CMK (cell line): ENCODE measurements at regions not wholly inside any gene's neighbourhood (a gene's known extent, or its start where the extent isn't known, plus 50 kb on each side); places are given as distances from the start of the nearest gene placed in this dataset.

Experiments
- DNase-seq: peaks from one replicate; pipeline ENCODE4 v3.0.0-alpha.2; 2010; ENCODE audit warnings: low read depth

DNA sequence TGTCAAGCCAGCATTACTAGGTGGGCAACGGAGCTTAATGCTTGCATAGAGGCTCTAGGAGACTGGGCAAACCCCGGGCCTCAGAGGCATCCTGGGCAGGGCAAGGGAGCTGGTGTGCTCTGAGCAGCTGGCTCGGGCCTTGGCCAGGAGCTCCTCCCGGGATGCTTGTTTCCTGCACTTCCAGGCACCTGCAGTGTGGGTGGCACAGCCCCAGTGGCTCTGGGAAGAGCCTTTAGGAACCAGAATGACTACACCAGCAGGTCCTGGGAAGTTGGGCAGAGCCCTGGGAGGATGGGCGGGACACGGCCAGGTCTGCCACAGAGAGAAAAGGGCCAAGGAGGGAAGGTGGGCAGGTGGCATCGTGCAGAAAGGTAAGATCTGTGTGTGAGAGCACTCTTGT, 80.4 kb upstream of the CD93 start:
- no peak for DNase-seq

DNA sequence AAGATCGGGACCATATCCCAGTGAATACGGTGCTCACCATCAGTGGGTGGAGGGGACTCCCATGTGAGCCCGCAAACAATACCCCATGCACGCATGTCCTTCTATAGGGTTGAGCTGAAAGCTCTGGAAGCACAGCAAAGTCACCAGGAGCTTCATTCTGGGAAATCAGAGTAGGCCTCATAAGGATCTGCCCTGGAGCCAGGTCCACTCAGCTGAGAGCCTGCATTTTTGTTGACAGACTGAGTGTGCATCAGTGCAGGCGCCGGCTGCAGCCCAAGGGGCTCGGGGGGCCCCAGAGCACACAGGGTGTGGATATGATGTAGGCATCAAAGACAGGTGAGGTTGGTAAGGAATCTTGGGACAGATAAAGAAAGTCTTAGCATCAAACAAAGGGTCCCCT, 79.8 kb upstream of the CD93 start:
- no peak for DNase-seq

DNA sequence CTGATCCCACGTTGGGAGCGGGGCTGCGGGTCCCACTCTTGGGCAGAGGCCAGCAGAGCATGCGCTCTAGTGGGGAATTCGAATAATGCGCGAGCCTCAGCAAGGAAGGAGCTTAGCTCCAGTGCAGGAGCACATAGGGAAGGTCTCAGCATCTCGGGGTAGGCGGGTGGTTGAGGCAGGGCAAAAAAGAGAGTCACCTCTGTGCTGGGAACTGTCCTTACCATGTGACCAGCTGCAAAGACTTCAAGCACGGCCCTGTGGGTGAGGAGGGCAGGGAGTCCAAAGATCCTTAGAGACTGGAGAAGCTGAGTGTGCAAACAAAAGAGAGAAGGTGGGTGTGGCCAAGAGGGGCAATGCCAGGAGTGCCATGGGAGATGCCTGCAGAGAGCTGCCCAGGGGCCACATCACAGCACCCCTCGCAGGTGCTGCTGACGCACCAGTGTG, 79.2 kb upstream of the CD93 start:
- no peak for DNase-seq

DNA sequence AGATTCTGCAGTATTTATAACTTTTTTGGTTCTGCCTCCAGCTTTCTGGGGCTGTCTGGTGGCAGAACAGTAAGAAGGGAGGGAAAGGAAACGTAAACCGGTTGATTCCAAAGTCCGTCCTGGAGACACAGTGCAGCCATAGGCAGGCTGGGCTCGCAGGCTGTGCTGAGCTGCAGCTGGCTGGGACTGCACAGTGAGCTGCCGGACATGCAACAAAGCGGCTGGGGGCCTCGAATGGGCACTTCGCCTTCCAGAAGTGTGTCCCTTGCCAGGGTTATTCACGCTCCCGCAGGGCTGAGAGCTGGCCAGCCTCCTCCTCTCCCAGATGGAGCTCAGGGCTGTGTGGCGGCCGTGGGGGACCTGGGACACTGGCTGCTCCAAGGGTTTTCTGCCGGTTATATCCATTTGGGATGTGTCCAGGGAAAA, 78.1 kb upstream of the CD93 start:
- DNase-seq = no peak

DNA sequence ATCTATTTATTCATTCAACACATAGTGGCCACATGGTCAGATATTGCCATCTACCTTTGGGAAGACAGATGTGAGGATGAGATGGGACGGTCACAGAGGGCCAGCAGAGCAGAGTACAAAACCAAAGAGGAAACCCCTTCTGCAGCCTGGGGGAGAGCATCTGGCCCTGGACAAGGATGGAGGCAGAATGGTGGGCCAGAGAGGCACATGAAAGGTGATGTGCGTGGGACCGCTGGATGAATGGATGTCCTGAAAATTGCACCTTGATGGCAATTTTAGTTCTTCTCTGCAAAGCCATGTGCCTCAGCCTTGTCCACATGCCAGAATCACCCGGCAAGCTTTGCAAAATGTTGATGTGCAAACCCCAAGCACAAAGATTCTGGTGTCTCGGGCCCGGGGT, 77.4 kb upstream of the CD93 start:
- no peak for DNase-seq

DNA sequence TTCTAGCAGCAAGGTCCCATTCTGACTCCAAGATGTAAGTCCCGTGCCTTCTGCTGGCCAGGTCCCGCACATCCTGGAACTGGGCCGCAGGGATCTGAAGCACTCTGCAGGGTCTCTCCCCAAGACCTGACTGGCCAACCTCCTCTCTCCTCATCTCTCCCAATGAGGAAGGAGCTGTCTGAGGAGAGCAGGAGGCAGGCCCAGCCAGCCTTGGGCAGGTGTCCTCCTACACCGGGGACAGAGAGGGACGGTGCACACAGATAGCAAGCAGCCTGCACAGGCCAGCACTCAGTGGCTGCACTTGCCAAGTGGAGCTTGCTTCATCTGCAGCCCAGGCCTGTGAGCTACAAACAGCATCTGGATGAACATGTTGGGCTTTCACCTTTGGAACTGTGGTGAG, 76.8 kb upstream of the CD93 start:
- DNase-seq = no peak

DNA sequence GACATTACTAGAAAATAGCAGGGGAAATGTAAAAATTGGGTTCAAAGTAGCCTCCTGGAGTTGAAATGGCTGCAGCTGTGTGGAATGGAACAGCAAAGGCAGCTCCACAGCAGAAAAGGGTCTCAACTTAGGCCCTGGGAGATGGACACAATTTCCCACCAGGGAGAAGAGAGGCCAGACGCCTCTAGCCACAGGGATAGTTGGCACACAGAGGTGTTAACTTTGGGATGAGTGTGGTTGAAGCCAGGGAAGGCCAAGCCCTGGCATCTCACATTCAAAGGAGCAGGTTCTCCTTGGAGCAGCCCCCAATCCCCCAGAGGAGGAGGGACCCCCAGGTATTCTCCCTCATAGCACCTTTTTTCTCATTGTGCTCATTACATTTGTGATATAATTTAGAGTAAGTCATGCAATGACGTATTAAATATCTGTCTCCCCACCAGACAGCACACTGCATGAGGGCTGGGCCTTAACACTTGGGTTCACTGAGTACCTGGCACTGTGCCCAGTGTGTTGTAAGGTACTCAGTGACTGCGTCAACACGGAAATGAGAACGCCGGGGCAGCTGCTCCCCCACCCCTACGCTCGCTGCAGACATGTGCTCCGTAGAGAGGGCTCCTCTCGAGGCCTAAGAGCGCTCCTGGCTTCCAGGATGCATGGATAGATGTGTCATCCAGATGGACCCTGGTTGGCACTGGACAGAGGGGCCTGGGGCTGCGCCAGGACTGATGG, 76.0 kb upstream of the CD93 start:
- no peak for DNase-seq

DNA sequence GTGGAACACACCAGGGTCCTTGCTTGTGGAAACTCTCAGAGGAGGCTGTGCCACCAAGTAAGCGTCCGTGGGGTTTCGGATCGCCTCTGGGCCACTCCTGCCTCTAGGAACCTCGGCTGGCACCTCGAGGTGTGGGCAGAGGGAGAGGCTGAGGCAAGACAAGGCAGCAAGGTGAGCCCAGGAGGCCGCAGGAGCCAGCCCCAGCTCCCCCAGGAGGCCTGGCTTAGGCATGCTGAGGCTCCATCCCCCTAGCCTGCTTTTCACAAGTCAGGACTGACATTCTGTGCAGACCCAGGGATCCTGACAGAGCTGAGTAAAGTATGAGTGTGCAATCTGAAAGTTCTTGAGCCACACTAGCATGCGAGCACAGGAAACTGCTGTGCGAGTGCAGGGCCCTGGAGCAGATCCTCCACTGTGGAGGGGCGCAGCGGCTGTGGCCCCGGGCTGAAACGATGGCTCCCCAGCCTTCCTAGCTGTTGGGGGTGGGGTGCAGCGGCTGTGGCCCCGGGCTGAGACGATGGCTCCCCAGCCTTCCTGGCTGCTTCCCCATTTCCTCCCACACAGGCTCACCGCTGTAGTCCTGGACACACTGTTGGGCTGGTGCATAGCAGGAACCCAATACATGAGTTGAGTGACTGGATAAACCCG, 75.2 kb upstream of the CD93 start:
- DNase-seq = no peak

DNA sequence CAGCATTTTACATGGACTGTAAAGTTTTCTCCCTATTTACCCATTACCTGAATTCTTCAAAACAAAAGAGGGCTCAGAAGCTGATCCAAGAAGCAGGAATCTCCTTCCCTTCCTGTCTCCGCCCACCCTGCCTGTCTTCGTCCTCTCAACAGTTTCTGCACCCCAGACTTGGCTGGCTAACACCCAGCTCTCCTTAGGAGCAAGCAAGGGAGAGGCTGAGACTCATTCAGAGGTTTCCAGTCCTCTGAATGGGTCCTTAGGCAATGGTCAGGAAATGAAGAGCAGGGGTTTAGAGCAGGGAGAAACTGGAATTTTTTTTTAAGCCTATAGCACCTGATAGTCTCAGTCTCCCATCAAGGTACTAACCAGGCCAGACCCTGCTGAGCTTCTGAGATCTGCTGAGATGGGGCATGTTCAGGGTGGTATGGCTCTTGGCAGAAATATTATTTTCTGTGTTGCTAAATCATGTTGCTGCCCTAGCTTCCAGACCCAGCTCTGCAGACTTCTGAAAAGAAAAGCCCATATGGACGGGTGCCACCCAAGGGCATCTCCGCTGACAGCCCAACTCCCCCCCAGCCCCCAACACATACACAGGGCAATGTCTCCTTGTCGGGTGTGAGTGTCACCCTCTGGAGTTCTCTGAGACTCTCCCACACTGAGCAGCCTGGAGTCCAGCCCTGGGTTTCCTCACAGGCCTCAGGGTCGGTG, 74.6 kb upstream of the CD93 start:
- no peak for DNase-seq

DNA sequence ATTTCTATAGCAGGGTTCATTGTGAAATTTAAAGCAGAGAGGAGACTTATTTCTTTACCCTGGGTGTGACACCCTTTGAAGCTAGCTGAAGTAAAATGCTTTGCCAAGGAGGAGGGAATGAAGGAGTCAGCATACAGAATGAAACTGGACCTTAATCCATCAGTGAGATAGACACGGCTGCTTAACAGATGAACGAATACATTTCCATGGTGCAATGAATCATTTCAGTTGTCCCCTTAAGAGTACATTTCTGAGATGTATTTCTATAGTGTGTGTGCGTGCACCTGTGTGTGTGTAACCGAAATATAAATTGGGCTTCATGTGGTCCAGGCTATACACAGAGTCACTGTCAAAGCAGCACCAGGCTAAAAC, 73.8 kb upstream of the CD93 start:
- no peak for DNase-seq

DNA sequence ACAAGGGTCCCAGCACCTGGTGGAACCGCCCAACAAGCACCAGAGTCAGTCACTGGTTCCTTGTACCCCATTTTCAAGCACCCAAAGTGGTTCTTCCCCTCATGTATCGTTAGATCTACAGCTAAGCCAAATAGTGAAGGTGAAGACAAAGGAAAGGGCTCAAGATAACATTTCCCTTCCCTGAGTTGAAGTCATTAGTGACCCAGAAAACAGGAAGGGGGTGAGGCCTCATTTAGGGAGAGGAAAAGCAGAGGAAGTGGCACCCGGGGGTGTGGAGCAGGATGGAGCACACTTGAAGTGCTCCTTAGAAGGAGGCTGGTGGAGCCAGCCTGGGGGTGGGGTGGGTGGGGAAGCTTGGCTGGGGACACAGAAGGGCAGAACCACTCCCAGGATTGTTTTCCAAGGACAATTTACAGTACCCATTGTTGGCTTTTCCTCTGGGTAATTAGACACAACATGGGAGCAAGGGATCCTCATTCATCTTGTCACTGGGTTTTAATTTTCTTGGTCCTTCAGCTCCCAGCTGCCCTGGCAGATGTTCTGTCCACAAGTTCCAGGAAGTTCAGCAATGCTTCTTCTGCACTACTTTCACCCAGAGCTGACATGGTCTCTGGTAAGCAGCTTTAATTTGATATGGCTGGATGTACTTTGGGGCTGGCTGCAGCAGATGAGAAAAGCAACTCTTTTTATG, 73.3 kb upstream of the CD93 start:
- DNase-seq = peak; percentile 38

DNA sequence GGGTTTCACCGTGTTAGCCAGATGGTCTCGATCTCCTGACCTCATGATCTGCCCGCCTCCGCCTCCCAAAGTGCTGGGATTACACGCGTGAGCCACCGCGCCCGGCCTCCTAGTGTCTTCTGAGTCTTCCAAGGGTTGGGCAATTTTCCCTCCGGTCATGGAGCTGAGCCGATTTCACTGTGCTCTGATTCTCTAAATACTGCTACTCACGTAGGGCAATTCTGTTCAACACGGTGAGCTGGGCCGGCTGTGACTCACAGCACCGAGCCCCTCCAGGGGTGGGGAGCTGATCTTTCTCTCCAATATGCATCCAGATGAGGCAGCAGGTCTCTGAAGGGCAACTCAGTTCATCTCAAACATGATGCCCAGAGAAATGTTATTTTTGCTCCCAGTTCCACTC, 71.6 kb upstream of the CD93 start:
- DNase-seq = no peak

DNA sequence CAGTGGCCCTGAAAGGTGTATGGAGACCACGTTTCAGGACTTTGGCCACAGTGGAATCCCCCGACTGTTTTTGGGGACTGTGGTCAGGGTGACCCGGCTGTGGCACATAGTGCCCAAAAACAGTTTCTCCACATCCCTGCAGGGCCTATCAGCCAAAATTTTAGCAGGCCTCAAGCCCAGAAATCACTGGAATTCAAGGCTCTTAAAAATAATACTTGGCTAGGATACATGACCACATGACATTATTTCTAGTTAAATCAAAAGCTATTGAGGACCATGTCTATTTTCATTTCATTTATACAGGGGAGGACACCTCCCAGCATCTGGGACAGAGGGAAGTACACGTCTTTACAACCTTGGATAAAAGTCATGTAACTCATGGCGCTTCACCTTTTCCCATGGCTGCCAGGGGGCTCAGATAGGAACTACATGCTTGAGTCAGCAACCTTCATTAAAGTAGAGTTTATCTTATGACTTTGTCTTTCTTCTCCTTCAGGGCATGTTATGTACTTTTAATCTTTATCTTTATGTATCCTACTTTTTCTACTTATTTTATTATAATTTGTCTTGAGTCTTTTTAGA, 70.8 kb upstream of the CD93 start:
- DNase-seq = no peak

DNA sequence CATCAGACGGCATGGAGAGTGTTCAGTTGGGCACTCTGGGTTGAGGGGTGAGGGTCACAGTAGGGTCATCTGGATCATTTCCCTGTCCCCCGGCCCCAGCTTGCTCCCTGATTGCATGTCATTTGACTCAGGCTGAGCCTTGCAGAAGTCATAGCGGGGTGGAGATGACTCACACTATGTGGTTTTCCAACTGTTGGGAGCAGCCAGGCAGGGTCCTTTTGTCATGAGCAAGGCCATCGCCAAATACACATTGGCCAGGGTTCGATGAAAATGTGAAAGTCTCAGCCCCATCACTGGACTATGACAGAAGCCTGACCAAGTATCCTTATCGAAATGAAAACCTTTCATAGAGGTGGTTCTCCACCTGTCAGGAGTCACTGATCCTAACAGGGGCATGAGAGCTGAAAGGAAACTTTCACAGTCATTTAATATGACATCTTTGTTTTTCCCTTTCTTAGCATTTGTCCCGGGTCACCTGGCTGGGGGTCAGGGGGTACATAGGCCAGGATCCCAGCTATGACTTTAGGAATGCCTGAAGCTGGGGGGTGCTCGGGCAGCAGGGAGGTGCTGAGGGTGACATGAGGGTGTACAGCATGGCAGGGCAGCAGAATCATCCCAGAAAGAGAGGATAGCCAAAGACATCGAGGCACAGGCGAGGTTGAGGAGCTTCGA, 70.2 kb upstream of the CD93 start:
- DNase-seq = no peak

DNA sequence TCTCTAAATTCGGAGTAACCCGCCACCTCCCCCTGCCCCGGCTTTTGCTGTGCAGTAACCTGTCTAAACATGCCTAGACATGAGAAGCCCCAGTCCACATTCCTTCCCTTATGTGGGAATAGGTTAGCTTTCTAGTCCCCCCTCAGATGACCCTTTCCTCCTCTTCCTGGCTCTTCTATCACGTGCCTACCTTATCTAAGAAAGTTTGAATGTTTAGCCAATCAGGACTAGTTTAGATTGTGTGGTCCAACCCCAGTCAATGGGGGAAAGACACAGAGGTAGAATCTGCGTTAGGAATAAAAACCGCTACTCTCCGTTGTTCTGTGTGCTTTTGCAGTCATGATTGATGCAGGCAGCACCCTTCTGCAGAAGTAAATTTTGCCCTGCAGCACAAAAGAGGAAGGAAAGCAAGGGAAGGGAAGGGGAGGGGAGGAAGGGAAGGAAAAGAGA, 69.0 kb upstream of the CD93 start:
- no peak for DNase-seq

DNA sequence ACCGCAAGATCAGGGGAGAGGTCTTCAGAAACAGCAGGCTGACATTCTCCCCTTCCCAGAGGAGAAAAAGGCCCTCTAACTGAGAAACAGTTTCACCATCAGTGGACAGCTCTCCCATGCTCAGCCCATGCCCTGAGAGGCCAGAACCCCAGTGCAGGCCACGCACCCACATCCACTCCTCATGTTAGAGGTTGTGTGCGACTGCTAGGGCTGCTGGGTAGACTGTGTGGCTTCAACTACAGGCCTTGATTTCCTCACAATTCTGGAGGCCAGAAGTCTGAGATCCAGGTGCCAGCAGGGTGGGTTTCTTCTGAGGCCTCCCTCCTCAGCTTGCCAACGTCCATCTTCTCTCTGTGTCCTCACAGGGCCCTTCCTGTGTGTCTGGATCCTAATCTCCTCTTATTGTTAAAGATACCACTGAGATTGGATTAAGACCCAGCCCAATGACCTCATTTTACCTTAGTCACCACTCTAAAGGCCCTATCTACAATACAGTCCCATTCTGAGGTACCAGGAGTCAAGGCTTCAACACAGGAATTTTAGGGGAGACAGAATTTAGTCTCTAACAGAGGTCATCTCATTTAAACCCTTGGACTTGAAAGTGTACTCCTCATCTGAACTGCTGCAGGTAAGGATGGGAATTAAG, 67.7 kb upstream of the CD93 start:
- DNase-seq = no peak

DNA sequence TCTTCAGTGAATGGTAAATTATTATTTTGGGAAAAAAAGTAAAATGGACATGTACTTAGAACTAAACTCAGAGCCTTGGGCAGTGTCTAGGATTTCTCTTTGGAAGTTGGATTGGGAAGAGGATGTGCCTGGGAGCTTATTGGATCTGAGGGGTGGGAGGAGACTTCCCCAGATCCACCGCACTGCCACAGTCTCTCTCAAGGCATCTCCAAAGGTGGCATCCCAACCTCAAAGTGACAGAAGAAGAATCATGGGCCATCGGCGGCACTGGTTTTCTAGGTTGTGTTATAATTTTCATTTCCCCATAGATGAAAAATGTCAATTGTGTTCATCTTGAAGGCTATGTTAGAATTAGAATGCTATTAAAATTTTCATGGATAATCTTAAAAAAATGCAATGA, 66.8 kb upstream of the CD93 start:
- DNase-seq = no peak

DNA sequence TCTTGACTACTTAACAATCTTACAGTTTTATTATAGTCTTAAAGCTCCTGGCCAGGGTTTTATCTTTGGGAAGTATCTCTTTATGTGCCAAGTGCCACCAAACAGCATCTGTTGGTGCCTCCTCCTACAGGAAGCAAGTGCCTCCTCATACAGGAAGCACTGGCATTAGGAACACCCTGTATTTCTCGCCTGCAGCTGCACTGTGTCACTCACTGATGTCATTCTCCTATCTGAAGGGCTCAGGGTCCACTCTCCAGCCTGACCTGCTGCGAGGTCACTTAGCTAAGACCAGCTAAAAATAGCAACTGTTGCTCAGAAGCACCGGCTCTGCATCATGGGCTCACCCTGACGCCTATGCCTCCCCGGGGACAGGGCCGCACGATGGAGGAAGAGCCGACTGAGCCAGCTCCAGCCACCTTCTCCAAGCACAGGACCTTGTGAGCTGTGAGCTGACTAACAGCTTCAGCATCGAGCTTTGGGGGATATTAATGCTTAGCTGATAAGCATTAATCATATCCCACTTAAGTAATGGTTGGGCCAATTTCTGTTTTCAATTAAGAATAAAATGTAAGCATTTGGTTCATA, 66.3 kb upstream of the CD93 start:
- DNase-seq = no peak

DNA sequence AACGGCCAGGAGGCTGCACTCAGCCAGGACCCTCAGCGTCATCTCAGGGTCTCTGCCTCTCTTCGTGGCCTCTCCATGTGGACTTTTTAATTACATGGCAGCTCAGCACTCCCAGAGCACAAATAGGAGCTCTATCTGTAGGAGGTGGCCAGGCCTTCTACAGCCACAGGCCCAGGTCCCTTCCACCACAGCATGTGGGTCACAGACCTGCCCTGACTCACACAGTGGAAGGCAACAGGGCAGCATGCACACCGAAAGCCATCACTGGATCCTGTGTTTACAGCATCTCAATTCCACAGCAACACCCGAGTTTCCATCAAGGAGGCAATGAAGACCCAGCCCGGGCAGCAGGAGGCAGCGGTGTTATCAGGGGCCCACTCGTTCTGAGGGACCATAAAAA, 65.8 kb upstream of the CD93 start:
- DNase-seq = no peak

DNA sequence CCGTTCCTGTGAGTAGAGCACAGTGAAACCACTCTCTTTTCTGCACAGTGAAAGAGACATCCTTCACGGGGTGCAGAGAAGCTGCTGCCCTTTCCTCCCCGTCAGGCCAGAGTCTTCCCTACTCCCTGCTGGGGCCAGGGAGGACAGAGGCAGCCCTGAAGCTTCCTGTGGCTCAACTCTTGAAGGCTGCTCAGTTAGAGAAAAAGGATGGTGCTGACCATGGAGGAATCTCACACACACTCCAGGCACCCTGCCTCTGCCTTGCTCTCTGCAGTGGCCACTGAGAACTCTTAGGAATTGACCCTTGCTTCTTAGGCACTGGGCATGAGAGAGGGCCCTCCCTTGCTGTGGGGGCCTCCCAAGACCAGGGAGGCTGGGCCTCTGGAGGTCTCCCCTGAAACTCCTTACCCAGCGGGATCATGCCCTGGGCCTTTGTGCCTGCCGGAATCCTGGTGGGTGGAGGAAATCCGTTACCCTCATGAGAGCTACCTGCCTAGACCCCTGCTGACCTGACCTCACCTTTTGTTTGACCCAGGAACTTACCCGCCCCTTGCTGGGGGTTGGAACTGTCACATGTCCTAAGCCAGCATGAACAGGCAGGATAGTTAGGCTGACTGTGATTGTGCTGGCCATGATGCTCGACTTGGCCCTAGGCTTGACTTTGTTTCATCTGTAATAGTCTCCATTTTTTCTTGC, 65.0 kb upstream of the CD93 start:
- no peak for DNase-seq
